ENCODE measurements at regions not wholly inside any gene's neighbourhood (a gene's known extent, or its start where the extent isn't known, plus 50 kb on each side); places are given as distances from the start of the nearest gene placed in this dataset.
"Not testable (repeated sequence)": the region's sequence is repeated elsewhere in the genome, so short reads cannot be mapped to it uniquely, and the experiment has no call there.

- DNase-seq: no peak
These were observed 197.8 kb upstream of the AGTR2 start for GRCh38 chrX:115972717-115973116.

DNA sequence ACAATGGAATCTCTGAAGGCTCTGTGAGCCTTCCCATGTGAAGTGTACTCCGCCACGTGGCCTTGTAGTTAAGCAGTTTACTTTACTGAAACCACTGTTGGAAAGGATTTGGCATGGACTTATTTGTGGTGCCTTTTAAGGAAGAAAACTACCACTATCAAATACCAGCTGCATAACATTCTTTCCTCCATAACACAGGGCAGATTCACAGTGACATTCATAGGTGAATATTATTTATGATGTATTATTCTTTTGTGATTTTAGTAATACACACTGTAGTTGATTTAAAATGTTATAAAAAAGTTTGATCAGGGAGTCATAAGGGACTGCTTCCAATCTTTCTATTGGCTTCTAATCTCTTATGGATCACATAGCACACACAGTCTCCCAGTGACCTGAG lies 192.5 kb upstream of the AGTR2 start:
- DNase-seq: no peak

DNA sequence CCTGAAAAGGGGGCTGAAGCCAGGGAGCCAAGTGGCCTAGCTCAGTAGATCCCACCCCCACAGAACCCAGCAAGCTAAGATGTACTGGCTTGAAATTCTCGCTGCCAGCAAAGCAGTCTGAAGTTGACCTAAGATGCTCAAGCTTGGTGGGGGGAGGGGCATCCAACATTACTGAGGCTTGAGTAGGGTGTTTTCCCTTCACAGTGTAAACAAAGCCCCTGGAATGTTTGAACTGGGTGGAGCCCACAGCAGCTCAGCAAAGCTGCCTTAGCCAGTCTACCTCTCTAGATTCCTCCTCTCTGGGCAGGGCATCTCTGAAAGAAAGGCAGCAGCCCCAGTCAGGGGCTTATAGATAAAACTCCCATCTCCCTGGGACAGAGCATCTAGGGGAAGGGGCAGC lies 187.4 kb upstream of the AGTR2 start:
- not testable (repeated sequence) for DNase-seq

GRCh38 chrX:115987464-115987863 lies 183.1 kb upstream of the AGTR2 start:
- DNase-seq: not testable (repeated sequence)

DNA sequence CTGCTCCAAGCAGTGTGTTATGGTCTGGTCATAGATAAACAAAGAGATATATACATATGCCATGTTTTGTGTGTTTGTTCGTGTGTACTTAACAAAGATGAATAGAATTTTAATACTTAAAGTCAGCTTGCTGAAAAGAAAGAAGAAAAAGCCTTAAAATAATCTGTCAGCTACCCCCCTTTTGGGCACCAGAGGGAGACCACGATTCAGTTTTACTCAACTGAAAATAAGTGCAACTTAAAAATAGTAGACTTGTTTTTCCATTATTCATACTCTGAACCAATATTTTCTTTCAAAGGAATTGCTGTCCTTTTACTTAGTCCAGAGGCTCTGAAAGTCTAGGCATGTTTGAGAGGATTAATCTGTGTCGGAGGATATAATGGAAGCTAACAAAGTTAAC lies 181.7 kb upstream of the AGTR2 start:
- DNase-seq: no peak

DNA sequence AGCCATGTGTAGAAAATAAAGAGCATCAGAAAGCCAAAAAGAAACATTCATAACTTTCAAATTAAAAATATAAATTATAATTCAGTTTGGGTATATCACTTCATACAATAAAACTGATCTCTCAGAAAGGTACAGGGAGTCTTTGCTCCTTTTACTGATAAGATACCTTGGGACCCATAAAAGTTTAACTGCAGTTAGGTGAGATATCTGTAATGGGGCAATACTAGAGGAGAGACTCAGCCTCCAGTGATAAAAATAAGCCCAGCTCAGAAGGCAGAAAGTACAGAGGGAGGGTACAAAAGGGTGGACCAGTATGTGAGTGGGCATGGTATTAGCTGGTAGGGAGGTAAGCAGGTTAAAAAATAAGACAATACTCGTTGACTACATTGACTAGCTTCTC lies 180.9 kb upstream of the AGTR2 start:
- DNase-seq: no peak

DNA sequence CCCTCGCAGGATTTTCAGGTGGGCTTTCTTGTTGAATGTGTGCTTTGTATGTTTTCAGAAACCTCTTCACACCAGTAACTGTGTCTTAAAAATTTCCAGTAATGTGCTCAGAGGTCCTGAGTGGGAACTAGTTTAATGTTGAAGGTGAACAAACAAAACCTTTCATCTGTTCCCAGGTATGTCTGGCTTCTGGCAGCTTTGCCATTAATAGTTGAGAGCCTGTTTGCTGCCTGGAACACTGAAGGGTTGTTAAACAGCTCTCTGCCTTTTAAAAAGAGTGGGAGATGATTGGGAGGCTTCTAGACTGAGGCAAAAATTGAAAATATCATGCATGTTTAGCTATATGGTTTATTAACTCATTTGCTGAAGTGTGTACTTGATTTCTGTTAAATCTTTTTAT lies 161.2 kb upstream of the AGTR2 start:
- no peak for DNase-seq

- no peak for DNase-seq
These were observed 160.5 kb upstream of the AGTR2 start for GRCh38 chrX:116009861-116010710.

DNA sequence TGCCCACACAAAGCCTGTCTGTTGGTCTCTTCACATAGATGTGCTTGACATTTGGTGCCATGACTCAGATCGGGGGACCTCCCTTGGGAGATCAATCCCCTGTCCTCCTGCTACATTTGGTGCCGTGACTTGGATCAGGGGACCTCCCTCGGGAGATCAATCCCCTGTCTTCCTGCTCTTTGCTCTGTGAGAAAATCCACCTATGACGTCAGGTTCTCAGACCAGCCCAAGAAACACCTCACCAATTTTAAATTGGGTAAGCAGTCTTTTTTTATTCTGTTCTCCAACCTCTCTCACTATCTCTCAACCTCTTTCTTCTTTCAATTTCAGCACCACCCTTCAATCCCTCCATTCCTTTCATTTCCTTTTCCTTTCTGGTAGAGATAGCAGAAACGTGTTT lies 159.6 kb upstream of the AGTR2 start:
- no peak for DNase-seq

- no peak for DNase-seq
These were observed 139.2 kb upstream of the AGTR2 start for GRCh38 chrX:116031331-116031730.

Data from CD4-positive, alpha-beta T cell treated with Interferon gamma for 1 hour (primary cell).